HCT116 (cell line): ENCODE measurements at regions not wholly inside any gene's neighbourhood (a gene's known extent, or its start where the extent isn't known, plus 50 kb on each side); places are given as distances from the start of the nearest gene placed in this dataset.

ENCODE experiments used
- ATAC-seq: fragments of 200-7000 bp; cut with Tn5 transposase; 2 replicates; pipeline ENCODE4 v1.9.1; 2020; ENCODE audit warnings: mild to moderate bottlenecking, moderate library complexity
- BruUV-seq: library from RNA; stranded (reverse); fragments of 400-500 nt; replicated peaks from 2 replicates; lab custom pipeline; 2021; lab: Mats Ljungman, UMichigan
- CTCF ChIA-PET: fragments of 300-600 bp; sonication (Branson Sonifier 250); formaldehyde crosslinking; loops from one replicate; lab custom pipeline; 2021; ENCODE audit warnings: antibody characterized with exemption; lab: Charles Lee
- POLR2A ChIA-PET: fragments of 300-600, 350-600 bp; sonication (Branson Sonifier 250); formaldehyde crosslinking; loops from one replicate; lab custom pipeline; 2021; ENCODE audit warnings: antibody characterized with exemption; lab: Charles Lee
- RAD21 ChIA-PET, 2 experiments: fragments of 300-600 bp; sonication (Branson Sonifier 250); formaldehyde crosslinking; loops; one replicate each; lab custom pipeline; 2023; ENCODE audit warnings: low total read pairs in 2 of 2; ENCODE audit not compliant: uncharacterized antibody in 2 of 2, unreplicated experiment in 2 of 2, low non-redundant PET in 1 of 2; lab: Charles Lee
- DNase-seq: peaks from one replicate; pipeline ENCODE4 v3.0.0-alpha.2; 2010; ENCODE audit warnings: low read depth, low spot score
- H2AFZ ChIP-seq: fragments of 200-600 bp; shearing (Covaris generic), sonication (generic); 2 replicates; pipeline ENCODE4 v1.6.1; 2017; ENCODE audit warnings: low read depth, mixed run types, mixed read lengths, antibody characterized with exemption, low read length; ENCODE audit not compliant: poor library complexity, severe bottlenecking
- H3K27ac ChIP-seq: 2 replicates; pipeline ENCODE4 v1.5.1; 2012; ENCODE audit warnings: low read depth, low read length
- H3K27me3 ChIP-seq: fragments of 200-600 bp; sonication (generic); 2 replicates; pipeline ENCODE4 v1.6.1; 2016; ENCODE audit warnings: mixed run types, low read length, mixed read lengths; ENCODE audit not compliant: insufficient read depth
- H3K36me3 ChIP-seq, 2 experiments: fragments of 200-500 bp in 1 of 2; fragments of 200-600 bp in 1 of 2; sonication (Bioruptor generic) in 1 of 2; sonication (generic) in 1 of 2; 2 replicates each; pipeline versions ENCODE4 v1.5.1 to v1.6.1; 2014 to 2016; ENCODE audit warnings: low read length in 2 of 2, inconsistent platforms in 1 of 2, mixed read lengths in 1 of 2, mixed run types in 1 of 2; ENCODE audit not compliant: insufficient read depth in 2 of 2, control insufficient read depth in 1 of 2
- H3K4me1 ChIP-seq, 2 experiments: fragments of 200-600 bp in 1 of 2; sonication (generic) in 1 of 2; 2 replicates each; pipeline versions ENCODE4 v1.5.1 to v1.6.1; 2012 to 2017; ENCODE audit warnings: low read length in 2 of 2, inconsistent platforms in 1 of 2, mild to moderate bottlenecking in 1 of 2, mixed read lengths in 1 of 2, mixed run types in 1 of 2, moderate library complexity in 1 of 2; ENCODE audit not compliant: insufficient read depth in 2 of 2, control insufficient read depth in 1 of 2
- H3K4me2 ChIP-seq: fragments of 200-600 bp; sonication (generic); 2 replicates; pipeline ENCODE4 v1.6.1; 2017; ENCODE audit warnings: mixed run types, low read length, mixed read lengths
- H3K4me3 ChIP-seq, 2 experiments: fragments of 200-600 bp in 1 of 2; sonication (generic) in 1 of 2; replicated peaks in 1 of 2; 2 replicates each; pipeline ENCODE4 v1.5.1; 2011 to 2016; ENCODE audit warnings: low read length in 2 of 2, control low read depth in 1 of 2, low read depth in 1 of 2, mild to moderate bottlenecking in 1 of 2, mixed read lengths in 1 of 2, mixed run types in 1 of 2
- H3K79me2 ChIP-seq: fragments of 200-600 bp; sonication (generic); 2 replicates; pipeline ENCODE4 v1.6.1; 2017; ENCODE audit warnings: mild to moderate bottlenecking, mixed run types, low read length, moderate library complexity, mixed read lengths; ENCODE audit not compliant: insufficient read depth
- H3K9ac ChIP-seq: fragments of 200-600 bp; sonication (generic); 2 replicates; pipeline ENCODE4 v1.6.1; 2016; ENCODE audit warnings: low read length, mixed read lengths
- H3K9me2 ChIP-seq: fragments of 200-600 bp; sonication (generic), shearing (Covaris generic); 2 replicates; pipeline ENCODE4 v1.6.1; 2017; ENCODE audit warnings: mixed run types, mild to moderate bottlenecking, moderate library complexity; ENCODE audit not compliant: insufficient read depth
- H3K9me3 ChIP-seq, 2 experiments: fragments of 200-500 bp in 1 of 2; fragments of 200-600 bp in 1 of 2; sonication (Bioruptor generic) in 1 of 2; sonication (generic) in 1 of 2; 2 replicates each; pipeline ENCODE4 v1.6.1; 2014 to 2017; ENCODE audit warnings: low read length in 2 of 2, mixed read lengths in 2 of 2, inconsistent platforms in 1 of 2, low read depth in 1 of 2, mild to moderate bottlenecking in 1 of 2, mixed run types in 1 of 2, moderate library complexity in 1 of 2; ENCODE audit not compliant: control insufficient read depth in 1 of 2, insufficient read depth in 1 of 2
- H4K20me1 ChIP-seq: fragments of 200-600 bp; sonication (generic), shearing (Covaris generic); 2 replicates; pipeline ENCODE4 v1.6.1; 2017; ENCODE audit warnings: mixed run types, mild to moderate bottlenecking, moderate library complexity; ENCODE audit not compliant: insufficient read depth
- ATF3 ChIP-seq: IDR thresholded peaks from 2 replicates; pipeline ENCODE4 v1.6.1; 2012
- CBX3 ChIP-seq: IDR thresholded peaks from 2 replicates; pipeline ENCODE4 v1.6.1; 2012; ENCODE audit warnings: low read depth
- CEBPB ChIP-seq: IDR thresholded peaks from 2 replicates; pipeline ENCODE4 v1.6.1; 2012; ENCODE audit warnings: low read depth
- EGR1 ChIP-seq: IDR thresholded peaks from 2 replicates; pipeline ENCODE4 v1.6.1; 2012; ENCODE audit warnings: low read depth
- ELF1 ChIP-seq: IDR thresholded peaks from 2 replicates; pipeline ENCODE4 v1.6.1; 2012; ENCODE audit warnings: low read depth, borderline replicate concordance
- EZH2 ChIP-seq: fragments of 200-600 bp; sonication (generic); IDR thresholded peaks from 2 replicates; pipeline ENCODE4 v1.6.1; 2017; ENCODE audit warnings: antibody characterized with exemption, mixed run types
- EZH2phosphoT487 ChIP-seq: fragments of 200-600 bp; IDR thresholded peaks from 2 replicates; pipeline ENCODE4 v1.6.1; 2018; ENCODE audit warnings: antibody characterized with exemption, borderline replicate concordance
- FOSL1 ChIP-seq: IDR thresholded peaks from 2 replicates; pipeline ENCODE4 v1.6.1; 2012; ENCODE audit warnings: low read depth
- JUND ChIP-seq: IDR thresholded peaks from 2 replicates; pipeline ENCODE4 v1.6.1; 2012
- MAX ChIP-seq: IDR thresholded peaks from 2 replicates; pipeline ENCODE4 v1.6.1; 2012
- POLR2AphosphoS5 ChIP-seq: IDR thresholded peaks from 2 replicates; pipeline ENCODE4 v1.6.1; 2011; ENCODE audit warnings: mild to moderate bottlenecking, low read depth, low read length, moderate library complexity
- SIN3A ChIP-seq: IDR thresholded peaks from 2 replicates; pipeline ENCODE4 v1.6.1; 2012; ENCODE audit warnings: low read depth
- YY1 ChIP-seq: IDR thresholded peaks from 2 replicates; pipeline ENCODE4 v1.6.1; 2011; ENCODE audit warnings: low read length, low read depth, moderate library complexity, mild to moderate bottlenecking; ENCODE audit not compliant: insufficient replicate concordance; ENCODE audit errors: extremely low read depth
- ZBTB33 ChIP-seq: IDR thresholded peaks from 2 replicates; pipeline ENCODE4 v1.6.1; 2011; ENCODE audit warnings: mild to moderate bottlenecking, low read length, moderate library complexity; ENCODE audit not compliant: insufficient replicate concordance; ENCODE audit errors: extremely low read depth
- ZFX ChIP-seq: fragments of 450-650 bp; IDR thresholded peaks from 2 replicates; pipeline ENCODE4 v1.6.1; 2017
- ZNF274 ChIP-seq: fragments of 200-500 bp; sonication (Bioruptor generic); IDR thresholded peaks from 2 replicates; pipeline ENCODE4 v1.6.1; 2014; ENCODE audit warnings: mild to moderate bottlenecking, low read depth, low read length, inconsistent platforms
- intact Hi-C: fragments of 100-400 bp; cut with micrococcal nuclease; formaldehyde crosslinking; loops from 2 replicates; pipeline ENCODE4 v1.10.0; 2022
- TF ChIP-seq, protein P1 (sequence below), 3 experiments: fragments of 200-600 bp in 1 of 3; sonication (generic) in 1 of 3; IDR thresholded peaks in 2 of 3; conservative IDR thresholded peaks in 1 of 3; 2 replicates each; pipeline ENCODE4 v1.5.1; 2012 to 2017; ENCODE audit warnings: low read depth in 2 of 3, low read length in 2 of 3, antibody characterized with exemption in 1 of 3, borderline replicate concordance in 1 of 3, control low read depth in 1 of 3, mild to moderate bottlenecking in 1 of 3, mixed read lengths in 1 of 3, mixed run types in 1 of 3, moderate library complexity in 1 of 3; ENCODE audit not compliant: insufficient read depth in 1 of 3

DNA sequence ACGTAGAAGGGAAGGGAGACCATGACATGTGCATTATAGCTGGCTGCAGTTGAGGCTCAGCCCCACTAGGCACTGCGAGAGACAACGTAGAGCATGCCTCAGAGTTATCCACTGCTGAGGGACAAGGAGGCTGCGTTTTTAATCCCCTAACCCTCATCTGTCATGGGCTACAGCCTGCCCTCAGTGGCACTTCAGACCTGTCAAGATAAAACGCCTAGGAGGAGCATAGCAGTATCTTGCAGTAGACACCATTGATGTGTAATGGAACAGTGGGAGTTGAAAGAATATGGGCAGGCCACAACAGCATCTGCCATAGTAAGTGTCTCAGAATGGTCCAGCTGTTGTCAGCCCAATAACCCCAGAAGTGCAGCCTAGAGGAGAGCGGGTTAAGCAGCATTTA lies 307.0 kb upstream of the PTBP2 start:
- intact Hi-C loops, result no loop called here
- ATAC-seq, result no peak
- Histone ChIP-seq H3K4me3 (no peak overlapping the region), H3K9me3 (no peaks in the 10 kb centered on the region), H3K4me2 (no peak overlapping the region), H3K27ac (no peak overlapping the region), H2AFZ (no peak overlapping the region), H3K4me1 (no peaks in the 10 kb centered on the region), H3K27me3 (no peaks in the 10 kb centered on the region), H3K9ac (no peak overlapping the region), H4K20me1 (no peaks in the 10 kb centered on the region), H3K79me2 (no peaks in the 10 kb centered on the region), H3K9me2 (no peaks in the 10 kb centered on the region), H3K36me3 (no peaks in the 10 kb centered on the region)
- ChIA-PET CTCF (interaction anchor here (0.6 kb wide), 1 partner anchor 17 kb away, joined by 3 read pairs; no protein-coding TSS in a partner anchor), POLR2A (no interaction called here), RAD21 (no interaction called here)
- TF ChIP-seq EZH2phosphoT487, result no peak
- no peak for DNase-seq
- BruUV-seq, result no TSS peak

- no peak overlapping the region for H3K4me3 ChIP-seq
- H4K20me1 ChIP-seq, result no peaks in the 10 kb centered on the region
- no peak overlapping the region for H3K9ac ChIP-seq
- RAD21 ChIA-PET, result no interaction called here
- POLR2A ChIA-PET, result no interaction called here
- no peaks in the 10 kb centered on the region for H3K36me3 ChIP-seq
- no peaks in the 10 kb centered on the region for H3K9me3 ChIP-seq
- H3K4me1 ChIP-seq, result no peaks in the 10 kb centered on the region
- no peak overlapping the region for H3K4me2 ChIP-seq
- H3K9me2 ChIP-seq, result no peaks in the 10 kb centered on the region
- intact Hi-C loops, result no loop called here
- DNase-seq, result no peak
- H3K79me2 ChIP-seq, result no peaks in the 10 kb centered on the region
- no peak overlapping the region for H3K27ac ChIP-seq
- H2AFZ ChIP-seq, result no peak overlapping the region
- ATAC-seq, result no peak
- H3K27me3 ChIP-seq, result no peaks in the 10 kb centered on the region
- CTCF ChIA-PET, result no interaction called here
- no TSS peak for BruUV-seq
- TF ChIP-seq SIN3A, result no peak
- TF ChIP-seq ZBTB33, result no peak
- no peak for TF ChIP-seq CBX3
- no peak for TF ChIP-seq ZFX
- TF ChIP-seq ZNF274, result no peak
- no peak for TF ChIP-seq YY1
- TF ChIP-seq MAX, result no peak
- no peak for TF ChIP-seq ELF1
- no peak for TF ChIP-seq JUND
- no peak for TF ChIP-seq EGR1
- no peak for TF ChIP-seq EZH2phosphoT487
- no peak for TF ChIP-seq ATF3
- no peak for TF ChIP-seq POLR2AphosphoS5
- TF ChIP-seq EZH2, result no peak
- no peak for TF ChIP-seq FOSL1
- TF ChIP-seq CEBPB, result no peak
- TF ChIP-seq, protein P1, sequence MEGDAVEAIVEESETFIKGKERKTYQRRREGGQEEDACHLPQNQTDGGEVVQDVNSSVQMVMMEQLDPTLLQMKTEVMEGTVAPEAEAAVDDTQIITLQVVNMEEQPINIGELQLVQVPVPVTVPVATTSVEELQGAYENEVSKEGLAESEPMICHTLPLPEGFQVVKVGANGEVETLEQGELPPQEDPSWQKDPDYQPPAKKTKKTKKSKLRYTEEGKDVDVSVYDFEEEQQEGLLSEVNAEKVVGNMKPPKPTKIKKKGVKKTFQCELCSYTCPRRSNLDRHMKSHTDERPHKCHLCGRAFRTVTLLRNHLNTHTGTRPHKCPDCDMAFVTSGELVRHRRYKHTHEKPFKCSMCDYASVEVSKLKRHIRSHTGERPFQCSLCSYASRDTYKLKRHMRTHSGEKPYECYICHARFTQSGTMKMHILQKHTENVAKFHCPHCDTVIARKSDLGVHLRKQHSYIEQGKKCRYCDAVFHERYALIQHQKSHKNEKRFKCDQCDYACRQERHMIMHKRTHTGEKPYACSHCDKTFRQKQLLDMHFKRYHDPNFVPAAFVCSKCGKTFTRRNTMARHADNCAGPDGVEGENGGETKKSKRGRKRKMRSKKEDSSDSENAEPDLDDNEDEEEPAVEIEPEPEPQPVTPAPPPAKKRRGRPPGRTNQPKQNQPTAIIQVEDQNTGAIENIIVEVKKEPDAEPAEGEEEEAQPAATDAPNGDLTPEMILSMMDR (IDR thresholded peaks at IDR 0.05 in 2 of 3, conservative IDR thresholded peaks at IDR 0.05 in 1 of 3; ENCODE audit: borderline replicate concordance in 1 of 3, insufficient read depth in 1 of 3, low read depth in 2 of 3, low read length in 2 of 3), result no peak
Measured at GRCh38 chr1:96416111-96416595, 305.4 kb upstream of the PTBP2 start.
